Esophagus squamous epithelium (tissue), 4 donors: ENCODE measurements at regions not wholly inside any gene's neighbourhood (a gene's known extent, or its start where the extent isn't known, plus 50 kb on each side); places are given as distances from the start of the nearest gene placed in this dataset.

Experiments
- CTCF ChIP-seq, 6 experiments: fragments of 450-650 bp in 4 of 6; fragments of 200-600 bp in 2 of 6; sonication (generic) in 2 of 6; IDR thresholded peaks; one replicate each; pipeline ENCODE4 v1.5.1; 2016 to 2019; ENCODE audit warnings: antibody characterized with exemption in 6 of 6, mild to moderate bottlenecking in 4 of 6, moderate library complexity in 4 of 6
- POLR2A ChIP-seq, 4 donors: fragments of 450-650 bp; IDR thresholded peaks; one replicate each; pipeline ENCODE4 v1.6.1; 2017; ENCODE audit warnings: antibody characterized with exemption in 4 of 4, mild to moderate bottlenecking in 4 of 4, moderate library complexity in 3 of 4

- TF ChIP-seq CTCF (IDR thresholded peaks at IDR 0.05) (no peak), POLR2A (IDR thresholded peaks at IDR 0.05) (no peak)
Observed at GRCh38 chr3:59306436-59306835, 256.6 kb upstream of the CFAP20DC start.
